Mucosa of rectum (tissue), 2 donors: ENCODE measurements at regions not wholly inside any gene's neighbourhood (a gene's known extent, or its start where the extent isn't known, plus 50 kb on each side); places are given as distances from the start of the nearest gene placed in this dataset.

Experiments used
- H3K27ac ChIP-seq, 2 donors: one replicate each; pipeline ENCODE4 v1.7.0; 2013; ENCODE audit warnings: inconsistent platforms in 2 of 2, low read depth in 2 of 2, low read length in 2 of 2
- H3K27me3 ChIP-seq, 2 donors: one replicate each; pipeline ENCODE4 v1.7.0; 2013; ENCODE audit warnings: low read length in 2 of 2; ENCODE audit not compliant: control insufficient read depth in 2 of 2, insufficient read depth in 2 of 2
- H3K36me3 ChIP-seq, 2 donors: one replicate each; pipeline ENCODE4 v1.7.0; 2013; ENCODE audit warnings: low read length in 2 of 2; ENCODE audit not compliant: control insufficient read depth in 2 of 2, insufficient read depth in 2 of 2
- H3K4me1 ChIP-seq, 2 donors: one replicate each; pipeline ENCODE4 v1.7.0; 2013; ENCODE audit warnings: low read length in 2 of 2, mild to moderate bottlenecking in 1 of 2; ENCODE audit not compliant: control insufficient read depth in 2 of 2, insufficient read depth in 2 of 2
- H3K4me3 ChIP-seq, 2 donors: one replicate each; pipeline ENCODE4 v1.7.0; 2013; ENCODE audit warnings: low read length in 2 of 2
- H3K9ac ChIP-seq, 2 donors: one replicate each; pipeline ENCODE4 v1.7.0; 2013; ENCODE audit warnings: low read length in 2 of 2, low read depth in 1 of 2, mild to moderate bottlenecking in 1 of 2
- H3K9me3 ChIP-seq, 2 donors: one replicate each; pipeline ENCODE4 v1.7.0; 2013; ENCODE audit warnings: low read length in 2 of 2; ENCODE audit not compliant: control insufficient read depth in 2 of 2
- donor health status: healthy.
- donor health status: Normal muscosa, but diverticular disease.

DNA sequence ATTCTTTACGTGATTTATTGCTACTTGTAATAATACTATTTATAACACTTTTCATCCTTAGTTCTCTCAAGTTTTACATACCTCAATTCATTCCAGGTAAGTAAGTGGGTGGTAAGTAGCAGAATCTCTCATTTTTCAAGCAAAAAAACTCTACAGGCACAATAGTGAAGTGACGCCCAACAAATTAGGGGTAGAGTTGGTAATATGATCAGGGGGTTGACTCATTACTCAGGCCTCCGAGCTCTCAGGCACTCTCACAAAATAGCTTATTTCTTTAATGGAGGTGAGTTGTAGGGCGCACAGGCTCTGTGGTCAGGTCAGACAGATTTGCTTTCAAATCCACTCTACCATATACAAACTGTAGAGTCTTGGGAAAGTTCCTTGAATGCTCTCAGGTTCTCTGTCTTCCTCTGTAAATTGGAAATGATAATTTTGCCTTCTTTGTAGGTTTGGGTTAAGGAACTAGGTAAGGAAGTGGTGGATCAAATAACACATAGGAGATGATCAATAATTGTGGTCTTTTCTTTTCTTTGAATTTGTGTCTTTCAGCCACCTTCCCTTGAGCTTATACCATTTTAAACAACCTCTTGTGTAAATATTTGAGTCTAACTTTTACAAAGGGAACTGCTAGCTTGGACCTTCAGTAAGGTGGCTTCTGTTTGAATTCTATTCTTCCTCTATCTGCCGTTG lies 134.9 kb upstream of the LEF1 start:
- no peaks in the 10 kb centered on the region for H3K4me1 ChIP-seq
- H3K27me3 ChIP-seq, result no peaks in the 10 kb centered on the region
- no peaks in the 10 kb centered on the region for H3K9me3 ChIP-seq
- no peak overlapping the region for H3K27ac ChIP-seq
- H3K4me3 ChIP-seq, result no peak overlapping the region
- H3K36me3 ChIP-seq, result no peaks in the 10 kb centered on the region
- H3K9ac ChIP-seq, result no peak overlapping the region

GRCh38 chr4:108301545-108302251 lies 133.0 kb upstream of the LEF1 start:
- Histone ChIP-seq H3K27me3 (no peaks in the 10 kb centered on the region), H3K36me3 (no peaks in the 10 kb centered on the region), H3K9ac (no peak overlapping the region), H3K27ac (no peak overlapping the region), H3K9me3 (no peaks in the 10 kb centered on the region), H3K4me3 (no peak overlapping the region), H3K4me1 (no peaks in the 10 kb centered on the region)

- no peak overlapping the region for H3K27ac ChIP-seq
- H3K9ac ChIP-seq, result no peak overlapping the region
- no peak overlapping the region for H3K4me3 ChIP-seq
- H3K9me3 ChIP-seq, result no peaks in the 10 kb centered on the region
- H3K36me3 ChIP-seq, result no peaks in the 10 kb centered on the region
- no peaks in the 10 kb centered on the region for H3K27me3 ChIP-seq
- H3K4me1 ChIP-seq, result no peaks in the 10 kb centered on the region
These were observed 128.9 kb upstream of the LEF1 start for GRCh38 chr4:108297605-108298004.

- H3K4me3 ChIP-seq, result no peak overlapping the region
- no peak overlapping the region for H3K27ac ChIP-seq
- no peaks in the 10 kb centered on the region for H3K9me3 ChIP-seq
- no peaks in the 10 kb centered on the region for H3K27me3 ChIP-seq
- H3K4me1 ChIP-seq, result no peaks in the 10 kb centered on the region
- H3K36me3 ChIP-seq, result no peaks in the 10 kb centered on the region
- no peak overlapping the region for H3K9ac ChIP-seq
These were observed 123.5 kb upstream of the LEF1 start for GRCh38 chr4:108292229-108292628.

DNA sequence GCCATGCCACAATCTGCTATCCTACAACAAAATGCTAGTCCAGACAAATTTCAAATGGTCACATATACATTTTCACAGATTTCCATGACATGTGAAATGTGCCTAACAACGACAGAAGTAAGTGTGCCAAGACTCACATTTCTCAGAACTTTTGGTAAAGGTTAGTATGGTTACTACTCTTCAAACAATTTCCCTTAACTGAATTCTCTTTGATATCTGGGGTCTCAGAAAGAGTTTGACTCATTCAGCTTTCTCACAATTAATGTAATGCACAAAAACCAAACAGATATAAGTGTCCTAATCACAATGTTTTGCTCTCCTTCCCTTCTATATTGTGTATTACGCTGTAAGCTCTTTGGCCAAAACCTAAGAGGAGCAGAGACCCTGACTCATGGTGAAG lies 122.4 kb upstream of the LEF1 start:
- H3K27ac ChIP-seq, result no peak overlapping the region
- H3K4me1 ChIP-seq, result no peaks in the 10 kb centered on the region
- no peak overlapping the region for H3K9ac ChIP-seq
- no peak overlapping the region for H3K4me3 ChIP-seq
- no peaks in the 10 kb centered on the region for H3K9me3 ChIP-seq
- H3K36me3 ChIP-seq, result no peaks in the 10 kb centered on the region
- H3K27me3 ChIP-seq, result no peaks in the 10 kb centered on the region

DNA sequence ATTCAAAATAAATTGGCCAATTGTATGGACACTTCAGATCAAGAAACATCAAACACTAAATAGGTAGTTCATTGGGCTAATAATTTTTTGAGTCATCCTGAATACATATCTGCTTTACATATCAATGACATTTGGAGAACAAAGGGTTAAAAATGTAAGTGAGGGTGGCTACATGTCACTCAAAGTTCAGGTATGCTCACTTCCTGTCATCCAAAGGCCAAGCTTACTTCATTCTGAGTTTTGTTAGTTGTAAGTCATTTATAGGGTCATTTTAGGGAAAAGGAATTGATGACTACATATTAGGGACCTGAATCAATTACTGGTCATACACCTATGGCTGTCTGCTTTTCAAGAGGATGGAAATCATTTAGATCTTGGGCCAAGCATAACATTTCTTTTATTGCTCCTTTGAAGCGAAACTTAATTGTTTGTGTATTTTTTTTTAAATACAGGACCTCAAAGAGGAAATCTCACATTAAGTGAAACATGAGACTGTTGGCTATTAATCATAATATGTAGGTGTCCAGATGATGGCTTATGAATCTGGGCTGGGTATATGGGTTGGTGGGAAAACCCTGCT lies 119.2 kb upstream of the LEF1 start:
- Histone ChIP-seq H3K27me3 (no peaks in the 10 kb centered on the region), H3K9ac (no peak overlapping the region), H3K4me1 (no peaks in the 10 kb centered on the region), H3K9me3 (no peaks in the 10 kb centered on the region), H3K4me3 (no peak overlapping the region), H3K27ac (no peak overlapping the region), H3K36me3 (no peaks in the 10 kb centered on the region)

DNA sequence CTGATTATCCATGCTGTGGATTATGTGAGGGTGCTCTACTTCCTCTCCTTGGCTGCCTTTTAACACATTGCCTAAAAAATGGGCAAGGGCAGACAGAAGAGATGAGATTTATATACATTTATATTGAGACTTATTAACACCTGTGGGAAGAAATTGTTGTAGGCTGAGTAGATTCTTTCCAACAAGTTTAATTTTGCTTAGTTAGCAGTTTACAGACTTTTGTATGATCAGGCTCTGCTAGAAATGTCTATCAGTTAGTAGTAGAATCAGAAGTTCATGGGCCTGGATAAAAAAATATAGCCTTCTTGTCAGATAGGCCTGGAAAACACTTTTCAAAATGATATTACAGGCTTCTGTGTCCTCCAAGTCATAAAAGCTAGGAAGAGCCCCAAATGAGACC lies 111.3 kb upstream of the LEF1 start:
- Histone ChIP-seq H3K4me1 (no peaks in the 10 kb centered on the region), H3K9me3 (no peaks in the 10 kb centered on the region), H3K27me3 (no peaks in the 10 kb centered on the region), H3K27ac (no peak overlapping the region), H3K9ac (no peak overlapping the region), H3K4me3 (no peak overlapping the region), H3K36me3 (no peaks in the 10 kb centered on the region)

GRCh38 chr4:108276690-108277089 lies 108.0 kb upstream of the LEF1 start:
- H3K4me1 ChIP-seq, result no peaks in the 10 kb centered on the region
- H3K4me3 ChIP-seq, result no peak overlapping the region
- no peaks in the 10 kb centered on the region for H3K36me3 ChIP-seq
- H3K27me3 ChIP-seq, result no peaks in the 10 kb centered on the region
- no peak overlapping the region for H3K9ac ChIP-seq
- H3K9me3 ChIP-seq, result no peaks in the 10 kb centered on the region
- no peak overlapping the region for H3K27ac ChIP-seq

GRCh38 chr4:108272986-108273385 lies 104.3 kb upstream of the LEF1 start:
- Histone ChIP-seq H3K9me3 (no peaks in the 10 kb centered on the region), H3K27ac (no peak overlapping the region), H3K36me3 (no peaks in the 10 kb centered on the region), H3K4me3 (no peak overlapping the region), H3K4me1 (no peaks in the 10 kb centered on the region), H3K9ac (no peak overlapping the region), H3K27me3 (no peaks in the 10 kb centered on the region)

DNA sequence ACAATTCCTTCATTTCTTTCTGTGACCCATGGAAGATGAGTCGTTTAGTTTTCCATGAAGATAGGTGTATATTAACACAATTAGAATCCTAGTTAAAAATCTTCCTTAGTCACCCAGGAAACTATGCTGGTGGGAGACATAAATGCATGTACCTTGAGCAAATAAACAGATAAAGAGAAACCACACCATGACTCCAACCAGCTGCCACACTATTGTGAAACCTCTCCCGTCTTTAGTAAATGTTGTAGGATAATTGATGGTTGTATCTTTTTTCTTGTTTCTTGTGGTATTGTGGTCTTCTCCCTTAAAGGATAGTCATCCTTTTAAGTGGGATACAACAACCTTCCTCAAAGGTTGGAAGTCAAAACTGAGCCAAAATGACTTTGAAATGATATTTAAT lies 103.8 kb upstream of the LEF1 start:
- no peaks in the 10 kb centered on the region for H3K9me3 ChIP-seq

More for the DNA sequence above, 103.8 kb upstream of the LEF1 start:
- Histone ChIP-seq H3K9ac (no peak overlapping the region), H3K27ac (no peak overlapping the region), H3K4me3 (no peak overlapping the region), H3K4me1 (no peaks in the 10 kb centered on the region), H3K36me3 (no peaks in the 10 kb centered on the region), H3K27me3 (no peaks in the 10 kb centered on the region)
